ENCODE measurements at regions not wholly inside any gene's neighbourhood (a gene's known extent, or its start where the extent isn't known, plus 50 kb on each side); places are given as distances from the start of the nearest gene placed in this dataset.

DNA sequence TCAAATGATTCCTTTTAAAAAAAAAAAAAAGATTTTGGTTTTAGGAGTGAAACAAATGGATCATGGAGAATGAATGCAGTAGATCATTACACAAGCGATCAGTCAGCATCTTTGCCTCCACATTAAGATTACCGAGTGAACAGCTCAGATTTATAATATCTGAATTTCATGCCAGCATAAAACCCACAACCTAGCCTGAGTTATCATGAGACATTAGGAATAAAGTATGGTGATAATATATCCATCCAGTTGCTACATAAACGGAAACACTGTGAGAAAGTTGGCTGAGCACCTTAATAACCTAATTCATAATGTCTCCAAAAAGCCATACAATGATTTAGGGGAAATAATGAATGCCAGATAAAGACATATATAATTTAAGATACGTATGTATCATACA lies 553.1 kb upstream of the TUSC1 start:
- TF ChIP-seq, protein P1, sequence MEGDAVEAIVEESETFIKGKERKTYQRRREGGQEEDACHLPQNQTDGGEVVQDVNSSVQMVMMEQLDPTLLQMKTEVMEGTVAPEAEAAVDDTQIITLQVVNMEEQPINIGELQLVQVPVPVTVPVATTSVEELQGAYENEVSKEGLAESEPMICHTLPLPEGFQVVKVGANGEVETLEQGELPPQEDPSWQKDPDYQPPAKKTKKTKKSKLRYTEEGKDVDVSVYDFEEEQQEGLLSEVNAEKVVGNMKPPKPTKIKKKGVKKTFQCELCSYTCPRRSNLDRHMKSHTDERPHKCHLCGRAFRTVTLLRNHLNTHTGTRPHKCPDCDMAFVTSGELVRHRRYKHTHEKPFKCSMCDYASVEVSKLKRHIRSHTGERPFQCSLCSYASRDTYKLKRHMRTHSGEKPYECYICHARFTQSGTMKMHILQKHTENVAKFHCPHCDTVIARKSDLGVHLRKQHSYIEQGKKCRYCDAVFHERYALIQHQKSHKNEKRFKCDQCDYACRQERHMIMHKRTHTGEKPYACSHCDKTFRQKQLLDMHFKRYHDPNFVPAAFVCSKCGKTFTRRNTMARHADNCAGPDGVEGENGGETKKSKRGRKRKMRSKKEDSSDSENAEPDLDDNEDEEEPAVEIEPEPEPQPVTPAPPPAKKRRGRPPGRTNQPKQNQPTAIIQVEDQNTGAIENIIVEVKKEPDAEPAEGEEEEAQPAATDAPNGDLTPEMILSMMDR (IDR thresholded peaks at IDR 0.05) = no peak
- no peak for TF ChIP-seq POLR2A (IDR thresholded peaks at IDR 0.05)
- no peak for TF ChIP-seq POLR2AphosphoS5 (IDR thresholded peaks at IDR 0.05)

Measured in breast epithelium (tissue), 3 donors.